ENCODE measurements at regions not wholly inside any gene's neighbourhood (a gene's known extent, or its start where the extent isn't known, plus 50 kb on each side); places are given as distances from the start of the nearest gene placed in this dataset.

GRCh38 chr2:33712674-33713073 is 113.6 kb upstream of the FAM98A start:
- CTCF ChIA-PET, result no interaction called here
- no peak for DNase-seq (ENCODE audit: low spot score)
- POLR2A ChIA-PET, result no interaction called here
- Mint-ChIP-seq H3K9me3 (peaks cover 9% of the 10 kb centered on the region), H3K27ac (no peak overlapping the region), H3K36me3 (peaks cover 6% of the 10 kb centered on the region), H3K4me1 (peaks cover 15% of the 10 kb centered on the region), H3K4me3 (no peak overlapping the region; the same call in 1 of the 2 replicates), H3K27me3 (ENCODE audit: low read depth) (no peaks in the 10 kb centered on the region; the same call in 1 of the 2 replicates)
- TF ChIP-seq SMAD3 (CRISPR knock-in tag; IDR thresholded peaks at IDR 0.05; ENCODE audit: borderline replicate concordance) (no peak), MXD4 (CRISPR knock-in tag; IDR thresholded peaks at IDR 0.05; ENCODE audit: borderline replicate concordance) (no peak), KAT7 (CRISPR knock-in tag; IDR thresholded peaks at IDR 0.05; ENCODE audit: borderline replicate concordance) (no peak), ZNF671 (CRISPR knock-in tag; IDR thresholded peaks at IDR 0.05) (no peak), PRDM15 (CRISPR knock-in tag; IDR thresholded peaks at IDR 0.05) (no peak), ZBTB43 (CRISPR knock-in tag; IDR thresholded peaks at IDR 0.05) (no peak), TEAD1 (CRISPR knock-in tag; IDR thresholded peaks at IDR 0.05) (no peak), E2F5 (CRISPR knock-in tag; IDR thresholded peaks at IDR 0.05) (no peak), USF1 (CRISPR knock-in tag; IDR thresholded peaks at IDR 0.05) (no peak), RELA (CRISPR knock-in tag; IDR thresholded peaks at IDR 0.05; ENCODE audit: borderline replicate concordance) (no peak), ZNF317 (CRISPR knock-in tag; IDR thresholded peaks at IDR 0.05; ENCODE audit: borderline replicate concordance, low read depth) (no peak)
- peak; percentile 53 for ATAC-seq

GRCh38 chr2:33709951-33710350 is 110.9 kb upstream of the FAM98A start:
- Mint-ChIP-seq H3K4me3 (no peak overlapping the region), H3K36me3 (peaks cover 6% of the 10 kb centered on the region), H3K27ac (no peak overlapping the region), H3K4me1 (peaks cover 25% of the 10 kb centered on the region), H3K27me3 (ENCODE audit: low read depth) (no peaks in the 10 kb centered on the region; the same call in 1 of the 2 replicates), H3K9me3 (peaks cover 9% of the 10 kb centered on the region)
- POLR2A ChIA-PET, result no interaction called here
- CTCF ChIA-PET, result interaction anchor here (0.7 to 1.8 kb wide), 2 partner anchors 36 to 60 kb away, joined by 3 to 5 read pairs; no protein-coding TSS in a partner anchor
- ATAC-seq (no peak), DNase-seq (ENCODE audit: low spot score) (no peak)
- no peak for TF ChIP-seq FOXK1 (CRISPR knock-in tag; IDR thresholded peaks at IDR 0.05)
- no peak for TF ChIP-seq HMGA2 (CRISPR knock-in tag; IDR thresholded peaks at IDR 0.05)
- TF ChIP-seq ZNF423 (CRISPR knock-in tag; IDR thresholded peaks at IDR 0.05), result no peak
- no peak for TF ChIP-seq ATF3 (CRISPR knock-in tag; conservative IDR thresholded peaks at IDR 0.05)
- no peak for TF ChIP-seq RELA (CRISPR knock-in tag; IDR thresholded peaks at IDR 0.05; ENCODE audit: borderline replicate concordance)
- no peak for TF ChIP-seq FOXP1 (CRISPR knock-in tag; IDR thresholded peaks at IDR 0.05; ENCODE audit: borderline replicate concordance)
- TF ChIP-seq ZNF317 (CRISPR knock-in tag; IDR thresholded peaks at IDR 0.05; ENCODE audit: borderline replicate concordance, low read depth), result no peak
- TF ChIP-seq ZSCAN18 (CRISPR knock-in tag; IDR thresholded peaks at IDR 0.05), result no peak
- no peak for TF ChIP-seq USF1 (CRISPR knock-in tag; IDR thresholded peaks at IDR 0.05)
- no peak for TF ChIP-seq ZNF263 (CRISPR knock-in tag; IDR thresholded peaks at IDR 0.05; ENCODE audit: low read depth)
- no peak for TF ChIP-seq ZNF416 (CRISPR knock-in tag; IDR thresholded peaks at IDR 0.05)
- no peak for TF ChIP-seq ATF2 (CRISPR knock-in tag; IDR thresholded peaks at IDR 0.05; ENCODE audit: borderline replicate concordance, low read depth)
- no peak for TF ChIP-seq NR1H2 (CRISPR knock-in tag; IDR thresholded peaks at IDR 0.05)
- no peak for TF ChIP-seq ZNF671 (CRISPR knock-in tag; IDR thresholded peaks at IDR 0.05)
- TF ChIP-seq SP1 (CRISPR knock-in tag; conservative IDR thresholded peaks at IDR 0.05), result no peak
- TF ChIP-seq GTF2I (CRISPR knock-in tag; conservative IDR thresholded peaks at IDR 0.05), result no peak
- TF ChIP-seq E2F1 (CRISPR knock-in tag; IDR thresholded peaks at IDR 0.05), result no peak

All from WTC11 (cell line).